ENCODE measurements at regions not wholly inside any gene's neighbourhood (a gene's known extent, or its start where the extent isn't known, plus 50 kb on each side); places are given as distances from the start of the nearest gene placed in this dataset.
"Not testable (repeated sequence)": the region's sequence is repeated elsewhere in the genome, so short reads cannot be mapped to it uniquely, and the experiment has no call there.

DNA sequence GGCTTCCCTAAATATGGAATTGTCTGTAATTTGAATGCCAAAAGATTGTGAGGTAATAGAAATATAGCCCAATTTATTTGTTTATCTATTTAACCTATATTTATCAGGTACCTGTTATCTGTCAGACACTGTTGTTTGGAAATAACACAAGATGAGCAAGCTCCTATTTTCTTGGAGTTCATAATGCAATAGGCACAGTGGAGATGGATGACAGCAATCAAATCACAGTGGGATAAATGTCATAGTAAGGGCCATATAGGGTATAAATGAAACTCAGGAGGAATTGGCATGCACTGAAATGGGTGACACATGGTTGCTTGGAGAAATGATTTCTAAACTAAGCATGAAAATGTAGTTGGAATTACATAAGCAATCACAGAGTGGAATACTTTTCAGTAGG lies 761.8 kb upstream of the MBL2 start:
- no peak for DNase-seq (ENCODE audit: extremely low read depth, low read depth)
- no peak overlapping the region for H3K4me3 ChIP-seq (replicated peaks; ENCODE audit: low read depth, low read length)
- TF ChIP-seq, protein P1, sequence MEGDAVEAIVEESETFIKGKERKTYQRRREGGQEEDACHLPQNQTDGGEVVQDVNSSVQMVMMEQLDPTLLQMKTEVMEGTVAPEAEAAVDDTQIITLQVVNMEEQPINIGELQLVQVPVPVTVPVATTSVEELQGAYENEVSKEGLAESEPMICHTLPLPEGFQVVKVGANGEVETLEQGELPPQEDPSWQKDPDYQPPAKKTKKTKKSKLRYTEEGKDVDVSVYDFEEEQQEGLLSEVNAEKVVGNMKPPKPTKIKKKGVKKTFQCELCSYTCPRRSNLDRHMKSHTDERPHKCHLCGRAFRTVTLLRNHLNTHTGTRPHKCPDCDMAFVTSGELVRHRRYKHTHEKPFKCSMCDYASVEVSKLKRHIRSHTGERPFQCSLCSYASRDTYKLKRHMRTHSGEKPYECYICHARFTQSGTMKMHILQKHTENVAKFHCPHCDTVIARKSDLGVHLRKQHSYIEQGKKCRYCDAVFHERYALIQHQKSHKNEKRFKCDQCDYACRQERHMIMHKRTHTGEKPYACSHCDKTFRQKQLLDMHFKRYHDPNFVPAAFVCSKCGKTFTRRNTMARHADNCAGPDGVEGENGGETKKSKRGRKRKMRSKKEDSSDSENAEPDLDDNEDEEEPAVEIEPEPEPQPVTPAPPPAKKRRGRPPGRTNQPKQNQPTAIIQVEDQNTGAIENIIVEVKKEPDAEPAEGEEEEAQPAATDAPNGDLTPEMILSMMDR (IDR thresholded peaks at IDR 0.05; ENCODE audit: low read depth, low read length, missing control alignments) = no peak

DNA sequence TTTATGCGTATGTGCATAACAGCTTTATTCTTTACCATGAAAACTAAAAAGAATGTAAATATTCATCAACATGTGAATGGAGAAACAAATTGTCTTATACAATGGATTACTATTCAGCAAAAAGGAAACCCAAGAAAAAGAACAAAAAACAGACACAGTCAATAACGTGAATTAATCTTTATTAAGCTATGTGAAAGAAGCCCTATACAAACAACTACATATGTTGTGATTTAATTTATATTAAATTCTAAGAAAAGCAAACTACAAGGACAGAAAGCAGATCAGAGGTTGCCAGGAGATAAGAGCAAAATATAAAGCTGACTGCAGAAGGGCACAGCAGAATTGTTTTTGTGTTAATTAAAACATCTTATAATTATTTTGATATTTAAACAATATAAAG lies 756.4 kb upstream of the MBL2 start:
- no peak overlapping the region for H3K4me3 ChIP-seq (replicated peaks; ENCODE audit: low read depth, low read length)
- no peak for DNase-seq (ENCODE audit: extremely low read depth, low read depth)
- TF ChIP-seq, protein P1 (IDR thresholded peaks at IDR 0.05; ENCODE audit: low read depth, low read length, missing control alignments) = no peak

DNA sequence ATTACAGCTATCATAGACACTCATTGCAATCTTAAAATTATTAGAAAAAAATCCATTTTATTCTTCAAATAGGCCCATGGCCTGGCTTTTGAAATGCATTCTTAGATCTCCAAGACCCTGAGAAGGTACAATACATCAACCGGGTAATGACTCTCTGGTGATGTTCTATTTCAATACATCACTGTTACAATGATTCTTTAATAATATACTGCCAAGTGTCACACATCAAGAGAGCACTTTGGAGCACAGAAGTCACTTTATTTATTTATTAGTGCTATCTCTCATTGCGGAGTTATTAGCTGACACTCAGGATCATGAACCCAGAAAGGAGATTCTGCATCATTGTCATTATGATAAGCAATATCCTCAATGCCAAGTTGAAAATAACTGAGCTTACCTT lies 748.5 kb upstream of the MBL2 start:
- H3K4me3 ChIP-seq (replicated peaks; ENCODE audit: low read depth, low read length) = no peak overlapping the region
- no peak for DNase-seq (ENCODE audit: extremely low read depth, low read depth)
- TF ChIP-seq, protein P1 (IDR thresholded peaks at IDR 0.05; ENCODE audit: low read depth, low read length, missing control alignments) = no peak

DNA sequence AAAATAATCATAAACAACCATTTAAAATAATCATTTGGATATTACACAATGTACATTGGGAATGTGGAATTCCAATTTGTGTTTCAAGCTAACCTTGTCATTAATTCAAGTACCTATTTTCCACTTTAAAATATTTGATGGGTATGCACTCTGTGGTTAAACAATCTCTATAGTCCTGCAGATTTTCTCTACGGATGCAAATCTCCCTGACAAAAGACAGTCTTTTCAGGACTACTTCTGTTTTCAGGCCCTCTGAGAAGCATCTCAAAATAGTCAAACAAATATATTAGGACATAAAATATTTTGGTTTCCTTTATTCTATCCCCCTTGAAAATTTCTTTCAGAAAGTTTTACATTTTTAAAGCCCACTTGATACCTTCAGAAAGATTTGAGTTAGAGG lies 735.6 kb upstream of the MBL2 start:
- no peak for DNase-seq (ENCODE audit: extremely low read depth, low read depth)
- TF ChIP-seq, protein P1 (IDR thresholded peaks at IDR 0.05; ENCODE audit: low read depth, low read length, missing control alignments) = no peak
- H3K4me3 ChIP-seq (replicated peaks; ENCODE audit: low read depth, low read length) = no peak overlapping the region

DNA sequence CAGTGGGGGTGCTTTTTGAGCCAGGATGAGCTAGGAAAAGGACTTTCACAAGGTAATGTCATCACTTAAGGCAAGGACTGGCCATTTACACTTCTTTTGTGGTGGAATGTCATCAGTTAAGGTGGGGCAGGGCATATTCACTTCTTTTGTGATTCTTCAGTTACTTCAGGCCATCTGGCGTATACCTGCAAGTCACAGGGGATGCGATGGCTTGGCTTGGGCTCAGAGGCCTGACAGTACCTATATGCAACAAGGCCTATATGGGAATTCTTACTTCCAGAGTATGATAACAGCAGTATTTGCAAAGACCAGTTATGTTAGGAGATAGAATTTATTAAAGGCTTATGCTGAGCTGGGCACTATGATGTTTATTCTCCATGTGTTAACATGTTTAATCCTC lies 731.9 kb upstream of the MBL2 start:
- H3K4me3 ChIP-seq (replicated peaks; ENCODE audit: low read depth, low read length); DNase-seq (ENCODE audit: extremely low read depth, low read depth): not testable (repeated sequence)

DNA sequence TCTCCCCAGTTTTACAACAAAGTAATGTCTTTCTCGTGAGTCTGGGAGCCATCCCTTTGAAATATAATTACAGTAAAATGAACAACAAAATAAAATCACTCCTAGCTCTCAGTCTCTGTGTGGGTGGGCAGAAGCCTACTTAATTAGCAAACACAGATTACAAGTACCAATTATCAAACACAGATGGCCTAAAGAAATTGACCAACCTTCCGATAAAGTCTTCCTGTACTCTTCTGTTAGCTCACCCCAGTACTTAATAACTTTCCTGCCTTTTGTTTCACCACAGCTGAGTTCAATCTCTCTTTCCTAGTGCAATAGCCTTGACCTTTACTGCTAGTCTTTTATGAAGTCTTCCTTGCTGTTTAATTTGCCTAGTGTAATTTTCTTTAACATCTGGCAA lies 719.2 kb upstream of the MBL2 start:
- DNase-seq (ENCODE audit: extremely low read depth, low read depth) = no peak
- H3K4me3 ChIP-seq (replicated peaks; ENCODE audit: low read depth, low read length) = no peak overlapping the region
- TF ChIP-seq, protein P1 (IDR thresholded peaks at IDR 0.05; ENCODE audit: low read depth, low read length, missing control alignments) = no peak

DNA sequence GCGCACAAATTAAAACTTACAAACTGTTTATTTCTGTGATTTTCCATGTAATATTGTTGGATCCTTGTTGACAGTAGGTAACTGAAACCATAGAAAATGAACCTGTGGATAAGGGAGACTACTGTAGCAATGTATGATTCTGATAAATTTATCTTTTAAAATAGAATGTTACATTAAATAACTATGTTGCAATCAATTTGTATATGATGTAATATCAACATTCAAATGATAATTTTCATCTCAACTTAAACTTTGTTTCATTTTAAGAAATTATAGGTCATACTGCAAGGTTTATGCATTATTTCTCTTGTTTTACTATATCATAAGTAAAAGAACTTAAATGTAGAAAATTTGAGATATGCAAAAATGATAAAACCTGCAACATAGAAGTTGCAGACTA lies 718.0 kb upstream of the MBL2 start:
- no peak overlapping the region for H3K4me3 ChIP-seq (replicated peaks; ENCODE audit: low read depth, low read length)
- no peak for DNase-seq (ENCODE audit: extremely low read depth, low read depth)
- TF ChIP-seq, protein P1 (IDR thresholded peaks at IDR 0.05; ENCODE audit: low read depth, low read length, missing control alignments) = no peak

Measured in HFF-Myc (cell line).